Activated CD8-positive, alpha-beta T cell treated with anti-CD3 and anti-CD28 coated beads for 36 hours (primary cell): ENCODE measurements at regions not wholly inside any gene's neighbourhood (a gene's known extent, or its start where the extent isn't known, plus 50 kb on each side); places are given as distances from the start of the nearest gene placed in this dataset.
"Not testable (repeated sequence)": the region's sequence is repeated elsewhere in the genome, so short reads cannot be mapped to it uniquely, and the experiment has no call there.

Experiments used
- ATAC-seq: fragments of 200-7000 bp; cut with Tn5 transposase; one replicate; pipeline ENCODE4 v1.10.0; 2021; ENCODE audit warnings: mild to moderate bottlenecking, moderate library complexity
- CTCF ChIA-PET: fragments of 350-600 bp; sonication (Branson Sonifier 250); formaldehyde crosslinking; loops from one replicate; lab custom pipeline; 2021; ENCODE audit warnings: antibody characterized with exemption; lab: Charles Lee
- POLR2A ChIA-PET: fragments of 350-600 bp; sonication (Branson Sonifier 250); formaldehyde crosslinking; loops from one replicate; lab custom pipeline; 2021; ENCODE audit warnings: antibody characterized with exemption; lab: Charles Lee
- DNase-seq: peaks from one replicate; pipeline ENCODE4 v3.0.0-alpha.2; 2020
- H3K27ac Mint-ChIP-seq: one replicate; pipeline ENCODE4 v1.8.0; 2021; ENCODE audit warnings: mild to moderate bottlenecking, mixed read lengths
- H3K27me3 Mint-ChIP-seq: one replicate; pipeline ENCODE4 v1.8.0; 2021; ENCODE audit warnings: mixed read lengths
- H3K36me3 Mint-ChIP-seq: one replicate; pipeline ENCODE4 v1.8.0; 2021; ENCODE audit warnings: low read depth, mixed read lengths
- H3K4me1 Mint-ChIP-seq: one replicate; pipeline ENCODE4 v1.8.0; 2021; ENCODE audit warnings: low read depth, mixed read lengths
- H3K4me3 Mint-ChIP-seq: one replicate; pipeline ENCODE4 v1.8.0; 2021; ENCODE audit warnings: mild to moderate bottlenecking, moderate library complexity, mixed read lengths
- H3K9me3 Mint-ChIP-seq: one replicate; pipeline ENCODE4 v1.8.0; 2021; ENCODE audit warnings: mixed read lengths
- CTCF ChIP-seq: fragments of 200-600 bp; IDR thresholded peaks from one replicate; pipeline ENCODE4 v1.8.0; 2022; ENCODE audit warnings: antibody characterized with exemption, mild to moderate bottlenecking
- intact Hi-C: fragments of 100-400 bp; cut with micrococcal nuclease; formaldehyde crosslinking; loops from one replicate; pipeline ENCODE4 v1.10.0; 2022

- intact Hi-C loops = no loop called here
- peaks cover 2% of the 10 kb centered on the region for H3K9me3 Mint-ChIP-seq
- CTCF ChIA-PET = no interaction called here
- H3K27ac Mint-ChIP-seq = no peak overlapping the region
- ATAC-seq (no peak), DNase-seq (no peak)
- H3K4me3 Mint-ChIP-seq = no peak overlapping the region
- H3K36me3 Mint-ChIP-seq = no peaks in the 10 kb centered on the region
- POLR2A ChIA-PET = no interaction called here
- H3K4me1 Mint-ChIP-seq = no peaks in the 10 kb centered on the region
- TF ChIP-seq CTCF = no peak
- peaks cover 17% of the 10 kb centered on the region for H3K27me3 Mint-ChIP-seq
Observed at GRCh38 chr13:112158961-112159360, 92.0 kb downstream of the SOX1 start.

GRCh38 chr13:112159575-112160547 is 92.9 kb downstream of the SOX1 start:
- Mint-ChIP-seq H3K27me3 (peaks cover 17% of the 10 kb centered on the region), H3K4me1 (no peaks in the 10 kb centered on the region), H3K9me3 (peaks cover 2% of the 10 kb centered on the region), H3K4me3 (no peak overlapping the region), H3K27ac (no peak overlapping the region), H3K36me3 (no peaks in the 10 kb centered on the region)
- intact Hi-C loops = no loop called here
- DNase-seq (no peak), ATAC-seq (no peak)
- CTCF ChIA-PET = no interaction called here
- POLR2A ChIA-PET = no interaction called here
- TF ChIP-seq CTCF = no peak

DNA sequence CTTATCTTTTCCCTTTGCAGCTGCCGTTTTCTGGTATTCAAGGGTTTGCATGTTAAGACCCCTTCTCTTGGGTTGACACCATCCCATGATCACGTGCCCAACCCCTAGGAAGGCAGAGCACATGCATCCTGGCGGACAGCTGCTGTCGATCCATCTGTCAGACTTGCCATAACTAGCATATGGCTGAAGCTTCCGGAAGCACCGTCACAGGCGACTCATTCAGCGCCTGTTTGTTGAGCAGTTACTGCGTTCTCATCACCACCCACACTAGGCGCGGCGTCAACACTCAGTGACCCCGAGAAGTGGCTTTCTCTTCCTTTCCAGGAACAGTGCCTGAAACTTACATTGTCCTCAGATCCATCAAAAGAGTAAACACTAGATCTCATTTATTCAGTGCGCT is 93.6 kb downstream of the SOX1 start:
- peaks cover 2% of the 10 kb centered on the region for H3K9me3 Mint-ChIP-seq
- no peak overlapping the region for H3K27ac Mint-ChIP-seq
- ChIA-PET POLR2A (no interaction called here), CTCF (no interaction called here)
- no peaks in the 10 kb centered on the region for H3K36me3 Mint-ChIP-seq
- no peak overlapping the region for H3K4me3 Mint-ChIP-seq
- intact Hi-C loops = no loop called here
- H3K27me3 Mint-ChIP-seq = peaks cover 19% of the 10 kb centered on the region
- H3K4me1 Mint-ChIP-seq = no peaks in the 10 kb centered on the region
- ATAC-seq (no peak), DNase-seq (no peak)
- no peak for TF ChIP-seq CTCF

DNA sequence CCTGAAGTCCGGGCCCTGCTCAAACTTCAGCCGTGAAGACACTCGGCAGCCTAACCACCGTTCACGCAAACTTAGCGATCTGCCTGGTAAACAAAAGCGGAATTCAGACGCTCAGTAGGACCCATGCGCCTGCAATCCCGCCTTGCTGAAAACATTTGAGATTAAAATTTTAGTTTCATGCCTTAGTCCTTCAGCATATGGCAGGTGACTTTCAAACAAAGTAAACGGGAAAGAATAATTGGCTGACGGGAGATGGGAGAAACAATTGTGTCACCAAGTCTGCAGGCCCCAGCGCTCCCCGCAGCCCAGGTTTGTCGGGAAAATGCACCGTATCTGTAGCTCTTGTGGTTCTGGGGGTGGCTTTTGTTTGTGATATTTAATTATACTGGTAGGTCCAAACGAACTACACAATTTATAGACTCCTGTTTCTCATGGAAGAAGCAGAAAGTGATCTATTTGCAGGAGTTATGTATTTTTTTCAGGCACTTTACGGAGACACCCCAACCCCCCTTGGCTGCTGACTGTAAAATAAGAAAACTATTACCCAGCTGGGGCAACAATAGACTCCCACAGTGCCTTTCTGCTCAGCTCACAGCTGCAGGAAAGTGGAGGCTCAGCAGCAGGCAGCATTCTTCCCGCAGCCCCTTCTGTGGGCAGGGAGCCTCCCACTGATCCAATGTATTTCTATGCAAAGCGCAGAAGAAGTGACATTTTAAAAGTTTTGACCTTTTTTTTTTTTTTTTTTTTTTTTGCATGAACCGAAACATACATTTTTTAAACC is 94.8 kb downstream of the SOX1 start:
- CTCF ChIA-PET = no interaction called here
- POLR2A ChIA-PET = no interaction called here
- peaks cover 22% of the 10 kb centered on the region for H3K27me3 Mint-ChIP-seq
- ATAC-seq (no peak), DNase-seq (no peak)
- no peak for TF ChIP-seq CTCF
- no peaks in the 10 kb centered on the region for H3K4me1 Mint-ChIP-seq
- no peaks in the 10 kb centered on the region for H3K36me3 Mint-ChIP-seq
- H3K27ac Mint-ChIP-seq = no peak overlapping the region
- intact Hi-C loops = no loop called here
- H3K4me3 Mint-ChIP-seq = no peak overlapping the region
- peaks cover 2% of the 10 kb centered on the region for H3K9me3 Mint-ChIP-seq

GRCh38 chr13:112163691-112164660 is 97.0 kb downstream of the SOX1 start:
- H3K9me3 Mint-ChIP-seq, H3K4me3 Mint-ChIP-seq, H3K4me1 Mint-ChIP-seq, POLR2A ChIA-PET, intact Hi-C loops, H3K27ac Mint-ChIP-seq, H3K36me3 Mint-ChIP-seq, ATAC-seq, DNase-seq, CTCF ChIA-PET: not testable (repeated sequence)
- H3K27me3 Mint-ChIP-seq = peaks cover 22% of the 10 kb centered on the region
